Caco-2 (cell line): ENCODE measurements at regions not wholly inside any gene's neighbourhood (a gene's known extent, or its start where the extent isn't known, plus 50 kb on each side); places are given as distances from the start of the nearest gene placed in this dataset.
"Not testable (repeated sequence)": the region's sequence is repeated elsewhere in the genome, so short reads cannot be mapped to it uniquely, and the experiment has no call there.

Source experiments
- BruUV-seq: library from RNA; stranded (reverse); fragments of 400-500 nt; replicated peaks from 2 replicates; lab custom pipeline; 2021; lab: Mats Ljungman, UMichigan
- CTCF ChIA-PET: fragments of 300-600 bp; sonication (Branson Sonifier 250); formaldehyde crosslinking; loops from one replicate; lab custom pipeline; 2022; ENCODE audit warnings: antibody characterized with exemption; lab: Charles Lee
- POLR2A ChIA-PET: fragments of 300-600 bp; sonication (Branson Sonifier 250); formaldehyde crosslinking; loops from one replicate; lab custom pipeline; 2022; ENCODE audit warnings: antibody characterized with exemption; lab: Charles Lee
- DNase-seq, 2 experiments: peaks; one replicate each; pipeline versions ENCODE4 v3.0.0 to v3.0.0-alpha.2; 2020 to 2022
- H3K27me3 ChIP-seq: replicated peaks from 2 replicates; pipeline ENCODE4 v1.6.0; 2011; ENCODE audit warnings: low read length; ENCODE audit not compliant: control insufficient read depth, insufficient read depth
- H3K36me3 ChIP-seq: 2 replicates; pipeline ENCODE4 v1.5.1; 2011; ENCODE audit warnings: low read length; ENCODE audit not compliant: control insufficient read depth, insufficient read depth
- H3K4me1 ChIP-seq: fragments of 250-450 bp; sonication (Bioruptor Pico); 2 replicates; pipeline ENCODE4 v1.5.1; 2020; ENCODE audit warnings: mild to moderate bottlenecking
- H3K4me3 ChIP-seq: 2 replicates; pipeline ENCODE4 v1.5.1; 2011; ENCODE audit warnings: low read depth, mild to moderate bottlenecking, control low read depth, low read length
- H3K9me3 ChIP-seq: fragments of 250-450 bp; sonication (Bioruptor Pico); 2 replicates; pipeline ENCODE4 v1.5.1; 2020; ENCODE audit warnings: mild to moderate bottlenecking, moderate library complexity
- H3K27ac Mint-ChIP-seq: one replicate; pipeline ENCODE4 v1.8.0; 2022; ENCODE audit warnings: mixed read lengths; ENCODE audit not compliant: unreplicated experiment
- H3K27me3 Mint-ChIP-seq: one replicate; pipeline ENCODE4 v1.8.0; 2022; ENCODE audit warnings: mixed read lengths; ENCODE audit not compliant: insufficient read depth, unreplicated experiment
- H3K36me3 Mint-ChIP-seq: one replicate; pipeline ENCODE4 v1.8.0; 2022; ENCODE audit warnings: mild to moderate bottlenecking, mixed read lengths; ENCODE audit not compliant: insufficient read depth, unreplicated experiment
- H3K4me1 Mint-ChIP-seq: one replicate; pipeline ENCODE4 v1.8.0; 2022; ENCODE audit warnings: low read depth, mixed read lengths; ENCODE audit not compliant: unreplicated experiment
- H3K4me3 Mint-ChIP-seq: one replicate; pipeline ENCODE4 v1.8.0; 2022; ENCODE audit warnings: mild to moderate bottlenecking, moderate library complexity, mixed read lengths; ENCODE audit not compliant: unreplicated experiment
- H3K9me3 Mint-ChIP-seq: one replicate; pipeline ENCODE4 v1.8.0; 2022; ENCODE audit warnings: mixed read lengths; ENCODE audit not compliant: unreplicated experiment
- intact Hi-C: fragments of 100-400 bp; cut with micrococcal nuclease; formaldehyde crosslinking; loops from one replicate; pipeline ENCODE4 v1.10.0; 2022; ENCODE audit not compliant: unreplicated experiment
- TF ChIP-seq, protein P1 (sequence below), 2 experiments: fragments of 200-600 bp in 1 of 2; IDR thresholded peaks; 1 replicate in 1 of 2; 2 replicates in 1 of 2; pipeline versions ENCODE4 v1.5.1 to v1.8.0; 2011 to 2022; ENCODE audit warnings: antibody characterized with exemption in 1 of 2, control low read depth in 1 of 2, inconsistent platforms in 1 of 2, low read depth in 1 of 2, low read length in 1 of 2, mild to moderate bottlenecking in 1 of 2, moderate library complexity in 1 of 2; ENCODE audit not compliant: insufficient read depth in 1 of 2, severe bottlenecking in 1 of 2, unreplicated experiment in 1 of 2

GRCh38 chr1:186760446-186760845 is 68.3 kb upstream of the PLA2G4A start:
- H3K27me3 Mint-ChIP-seq: no peaks in the 10 kb centered on the region
- no peak for DNase-seq
- intact Hi-C loops: no loop called here
- H3K4me1 Mint-ChIP-seq: peaks cover 13% of the 10 kb centered on the region
- no peak overlapping the region for H3K4me3 ChIP-seq
- H3K4me1 ChIP-seq: peaks cover 8% of the 10 kb centered on the region
- H3K36me3 ChIP-seq: no peaks in the 10 kb centered on the region
- no peaks in the 10 kb centered on the region for H3K36me3 Mint-ChIP-seq
- no peaks in the 10 kb centered on the region for H3K27me3 ChIP-seq
- TF ChIP-seq, protein P1, sequence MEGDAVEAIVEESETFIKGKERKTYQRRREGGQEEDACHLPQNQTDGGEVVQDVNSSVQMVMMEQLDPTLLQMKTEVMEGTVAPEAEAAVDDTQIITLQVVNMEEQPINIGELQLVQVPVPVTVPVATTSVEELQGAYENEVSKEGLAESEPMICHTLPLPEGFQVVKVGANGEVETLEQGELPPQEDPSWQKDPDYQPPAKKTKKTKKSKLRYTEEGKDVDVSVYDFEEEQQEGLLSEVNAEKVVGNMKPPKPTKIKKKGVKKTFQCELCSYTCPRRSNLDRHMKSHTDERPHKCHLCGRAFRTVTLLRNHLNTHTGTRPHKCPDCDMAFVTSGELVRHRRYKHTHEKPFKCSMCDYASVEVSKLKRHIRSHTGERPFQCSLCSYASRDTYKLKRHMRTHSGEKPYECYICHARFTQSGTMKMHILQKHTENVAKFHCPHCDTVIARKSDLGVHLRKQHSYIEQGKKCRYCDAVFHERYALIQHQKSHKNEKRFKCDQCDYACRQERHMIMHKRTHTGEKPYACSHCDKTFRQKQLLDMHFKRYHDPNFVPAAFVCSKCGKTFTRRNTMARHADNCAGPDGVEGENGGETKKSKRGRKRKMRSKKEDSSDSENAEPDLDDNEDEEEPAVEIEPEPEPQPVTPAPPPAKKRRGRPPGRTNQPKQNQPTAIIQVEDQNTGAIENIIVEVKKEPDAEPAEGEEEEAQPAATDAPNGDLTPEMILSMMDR (IDR thresholded peaks at IDR 0.05; ENCODE audit: insufficient read depth in 1 of 2, low read depth in 1 of 2, low read length in 1 of 2, severe bottlenecking in 1 of 2, unreplicated experiment in 1 of 2): no peak
- no peaks in the 10 kb centered on the region for H3K9me3 ChIP-seq
- H3K4me3 Mint-ChIP-seq: no peak overlapping the region
- no peak overlapping the region for H3K27ac Mint-ChIP-seq
- BruUV-seq: no TSS peak
- ChIA-PET CTCF (no interaction called here), POLR2A (no interaction called here)
- no peaks in the 10 kb centered on the region for H3K9me3 Mint-ChIP-seq

GRCh38 chr1:186758896-186759606 is 69.7 kb upstream of the PLA2G4A start:
- H3K4me3 ChIP-seq, intact Hi-C loops, H3K27ac Mint-ChIP-seq, H3K36me3 ChIP-seq, CTCF ChIA-PET, H3K9me3 Mint-ChIP-seq, H3K36me3 Mint-ChIP-seq, H3K27me3 ChIP-seq, POLR2A ChIA-PET, DNase-seq, H3K4me1 ChIP-seq, BruUV-seq, H3K9me3 ChIP-seq, H3K4me3 Mint-ChIP-seq, H3K27me3 Mint-ChIP-seq: not testable (repeated sequence)
- H3K4me1 Mint-ChIP-seq: peaks cover 13% of the 10 kb centered on the region

GRCh38 chr1:186757851-186758250 is 70.9 kb upstream of the PLA2G4A start:
- no peaks in the 10 kb centered on the region for H3K9me3 Mint-ChIP-seq
- H3K9me3 ChIP-seq: no peaks in the 10 kb centered on the region
- no TSS peak for BruUV-seq
- H3K36me3 ChIP-seq: no peaks in the 10 kb centered on the region
- H3K27ac Mint-ChIP-seq: no peak overlapping the region
- H3K4me3 Mint-ChIP-seq: no peak overlapping the region
- intact Hi-C loops: no loop called here
- H3K4me3 ChIP-seq: no peak overlapping the region
- H3K4me1 Mint-ChIP-seq: peaks cover 6% of the 10 kb centered on the region
- H3K27me3 Mint-ChIP-seq: no peaks in the 10 kb centered on the region
- ChIA-PET POLR2A (no interaction called here), CTCF (no interaction called here)
- no peaks in the 10 kb centered on the region for H3K27me3 ChIP-seq
- no peak for DNase-seq
- H3K36me3 Mint-ChIP-seq: no peaks in the 10 kb centered on the region
- TF ChIP-seq, protein P1 (IDR thresholded peaks at IDR 0.05; ENCODE audit: insufficient read depth in 1 of 2, low read depth in 1 of 2, low read length in 1 of 2, severe bottlenecking in 1 of 2, unreplicated experiment in 1 of 2): no peak
- peaks cover 3% of the 10 kb centered on the region for H3K4me1 ChIP-seq
